ENCODE measurements at regions not wholly inside any gene's neighbourhood (a gene's known extent, or its start where the extent isn't known, plus 50 kb on each side); places are given as distances from the start of the nearest gene placed in this dataset.
"Not testable (repeated sequence)": the region's sequence is repeated elsewhere in the genome, so short reads cannot be mapped to it uniquely, and the experiment has no call there.

DNA sequence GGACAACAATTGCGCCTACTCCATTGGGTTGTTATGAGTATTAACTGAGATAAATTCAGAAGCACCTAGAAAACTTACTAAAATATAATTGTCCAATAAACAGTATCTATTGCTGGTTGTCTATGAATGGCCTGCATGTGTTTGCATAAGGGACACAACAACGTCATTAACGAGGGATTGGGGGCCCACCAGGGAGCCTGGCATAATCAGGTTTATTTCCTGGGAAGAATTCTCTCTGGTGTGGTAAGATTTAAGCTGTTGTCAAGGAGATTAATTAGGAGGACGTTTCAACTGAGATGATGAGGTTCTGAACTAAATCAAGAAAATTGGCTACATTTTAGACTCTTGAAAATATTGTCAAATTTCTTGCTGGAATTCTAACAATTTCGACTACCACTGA lies 176.1 kb upstream of the CDIN1 start:
- DNase-seq (ENCODE audit: low read depth in 3 of 3), result no peak

DNA sequence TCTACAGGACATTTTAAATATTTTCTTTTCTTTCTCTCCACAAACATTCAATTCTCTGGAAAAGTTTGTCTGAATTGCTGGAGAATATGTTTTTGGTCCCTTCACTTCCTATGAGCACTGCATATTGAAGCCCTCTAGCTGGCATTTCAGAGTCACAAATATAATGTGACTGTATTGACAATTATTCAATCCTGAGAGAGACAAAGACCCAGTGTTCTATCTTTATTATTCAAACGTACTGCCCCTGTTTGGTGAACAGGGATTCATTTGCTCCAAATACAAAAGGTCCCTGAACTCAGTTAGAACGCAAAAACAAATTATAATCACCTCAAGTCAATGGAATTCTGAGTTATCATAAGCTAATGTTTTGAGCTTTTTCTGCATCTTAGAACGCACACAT lies 173.1 kb upstream of the CDIN1 start:
- no peak for DNase-seq (ENCODE audit: low read depth in 3 of 3)

DNA sequence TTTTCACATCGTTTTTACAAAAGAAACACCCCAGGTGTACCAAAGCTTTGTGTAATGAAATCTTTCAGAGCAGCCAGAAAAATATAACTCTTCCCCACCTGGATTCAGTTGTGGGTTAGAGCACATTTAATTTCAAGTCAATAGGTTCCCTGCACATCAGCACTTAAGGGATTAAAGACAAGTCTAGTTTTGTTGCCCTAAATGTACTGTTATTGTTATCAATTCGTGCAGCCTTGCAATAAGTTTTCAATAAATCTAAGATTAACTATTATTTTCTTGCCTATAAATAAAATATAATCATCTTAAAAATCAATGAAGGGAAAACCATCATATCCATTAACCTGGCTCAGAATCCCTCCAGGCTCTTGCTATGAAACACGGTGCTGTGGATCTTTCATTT lies 172.5 kb upstream of the CDIN1 start:
- DNase-seq (ENCODE audit: low read depth in 3 of 3), result no peak

DNA sequence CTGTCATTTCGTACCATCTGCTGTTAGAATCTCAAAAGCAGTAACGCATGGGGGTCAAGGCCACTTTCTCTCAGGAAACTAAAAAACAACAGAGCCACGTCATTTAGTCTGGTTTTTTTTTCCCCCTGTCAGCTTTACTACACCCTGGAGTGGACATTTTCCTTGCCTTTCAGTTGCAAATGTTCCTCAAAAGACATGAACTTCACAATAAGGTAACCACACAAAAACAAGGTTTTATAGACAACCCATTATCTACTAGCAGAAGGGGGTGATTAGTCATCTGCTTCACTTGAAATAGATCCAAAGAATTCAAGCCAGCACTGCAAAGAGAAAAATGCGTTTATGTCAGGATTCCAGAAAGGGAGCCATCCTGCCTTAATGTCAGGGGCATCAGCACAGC lies 171.8 kb upstream of the CDIN1 start:
- no peak for DNase-seq (ENCODE audit: low read depth in 3 of 3)

DNA sequence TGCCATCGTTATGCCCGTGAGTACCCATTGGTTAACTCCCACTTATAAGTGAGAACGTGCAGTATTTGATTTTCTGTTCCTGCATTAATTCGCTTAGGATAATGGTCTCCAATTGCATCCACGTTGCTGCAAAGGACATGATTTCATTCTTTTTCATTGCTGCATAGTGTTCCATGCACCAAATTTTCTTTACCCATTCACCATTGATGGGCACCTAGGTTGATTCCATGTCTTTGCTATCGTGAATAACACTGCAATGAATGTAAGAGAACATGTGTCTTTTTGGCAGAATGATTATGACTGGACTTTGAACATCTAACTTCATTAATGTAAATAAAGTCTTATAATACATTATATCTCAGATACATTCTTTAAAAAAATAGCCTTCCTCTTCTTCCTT lies 169.6 kb upstream of the CDIN1 start:
- no peak for DNase-seq (ENCODE audit: low read depth in 3 of 3)

DNA sequence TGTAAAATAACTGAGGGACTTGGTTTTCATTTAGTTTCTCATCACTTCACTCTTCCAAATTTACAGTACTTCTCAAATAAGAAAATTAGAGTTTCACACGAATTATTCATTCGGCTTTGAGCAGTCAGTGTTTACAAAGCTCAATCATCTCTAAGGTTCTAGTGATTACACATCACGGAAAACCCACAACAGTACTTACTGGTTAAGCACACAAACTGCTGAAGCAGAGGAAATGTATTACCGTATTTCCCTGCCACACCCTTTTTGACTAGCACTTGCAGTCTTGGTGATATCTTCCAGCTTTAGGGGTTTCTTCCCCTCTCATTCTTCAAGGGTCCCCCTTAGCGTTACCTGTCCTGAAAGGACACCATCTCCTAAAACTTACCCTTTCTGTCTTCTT lies 164.8 kb upstream of the CDIN1 start:
- no peak for DNase-seq (ENCODE audit: low read depth in 3 of 3)

DNA sequence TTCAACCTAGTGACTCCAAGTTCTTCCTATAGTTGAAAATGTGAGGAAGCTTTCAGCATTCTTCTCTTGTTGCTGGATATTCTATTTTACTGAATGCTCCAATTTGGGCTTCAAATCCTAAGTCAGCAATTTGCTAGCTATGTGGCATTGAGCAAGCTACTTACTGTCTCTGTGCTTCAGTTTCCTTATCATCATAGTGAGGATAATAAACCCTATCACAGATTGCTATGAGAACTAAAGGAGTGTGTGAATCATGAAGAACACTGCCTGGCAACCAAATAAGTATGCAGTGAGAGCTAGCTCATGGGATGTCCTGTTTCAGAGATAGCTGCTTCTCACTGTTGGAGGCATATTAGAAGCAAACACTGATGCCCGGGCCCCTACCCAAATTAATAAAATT lies 163.8 kb upstream of the CDIN1 start:
- DNase-seq (ENCODE audit: low read depth in 3 of 3), result no peak

DNA sequence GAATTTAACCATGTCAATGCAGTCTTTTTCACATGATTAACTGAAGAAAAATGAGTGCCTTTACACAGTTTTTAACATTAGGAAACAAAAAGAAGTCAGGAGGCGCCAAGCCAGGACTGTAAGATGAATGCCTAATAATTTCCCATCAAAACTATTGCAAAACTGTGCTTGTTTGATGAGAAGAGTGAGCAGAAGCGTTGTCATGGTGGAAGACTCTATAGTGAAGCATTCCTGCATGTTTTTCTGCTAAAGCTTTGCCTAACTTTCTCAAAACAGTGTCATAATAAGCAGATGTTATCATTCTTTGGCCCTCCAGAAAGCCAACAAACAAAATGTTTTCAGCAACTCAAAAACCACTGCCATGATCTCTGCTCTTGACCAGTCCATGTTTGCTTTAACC lies 156.8 kb upstream of the CDIN1 start:
- no peak for DNase-seq (ENCODE audit: low read depth in 3 of 3)

DNA sequence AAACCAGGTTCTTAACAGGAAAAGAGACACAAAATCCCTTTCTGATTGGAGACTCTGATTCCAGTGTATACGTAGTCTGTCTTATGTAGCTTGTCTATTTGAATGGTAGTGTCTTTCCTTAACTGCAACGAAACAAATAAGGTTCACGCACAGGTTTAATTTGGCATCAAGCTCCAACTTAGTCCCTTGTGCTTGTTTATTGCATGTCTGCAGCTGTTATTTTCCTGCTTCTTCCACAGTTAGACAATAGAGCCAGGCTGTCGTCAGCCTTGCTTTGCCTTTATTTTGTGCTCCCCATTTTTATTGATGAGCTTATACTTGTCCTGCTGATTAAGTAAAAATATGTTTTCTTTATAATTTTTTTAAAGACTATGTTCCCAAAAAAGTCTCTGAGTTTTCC lies 152.7 kb upstream of the CDIN1 start:
- no peak for DNase-seq (ENCODE audit: low read depth in 3 of 3)

DNA sequence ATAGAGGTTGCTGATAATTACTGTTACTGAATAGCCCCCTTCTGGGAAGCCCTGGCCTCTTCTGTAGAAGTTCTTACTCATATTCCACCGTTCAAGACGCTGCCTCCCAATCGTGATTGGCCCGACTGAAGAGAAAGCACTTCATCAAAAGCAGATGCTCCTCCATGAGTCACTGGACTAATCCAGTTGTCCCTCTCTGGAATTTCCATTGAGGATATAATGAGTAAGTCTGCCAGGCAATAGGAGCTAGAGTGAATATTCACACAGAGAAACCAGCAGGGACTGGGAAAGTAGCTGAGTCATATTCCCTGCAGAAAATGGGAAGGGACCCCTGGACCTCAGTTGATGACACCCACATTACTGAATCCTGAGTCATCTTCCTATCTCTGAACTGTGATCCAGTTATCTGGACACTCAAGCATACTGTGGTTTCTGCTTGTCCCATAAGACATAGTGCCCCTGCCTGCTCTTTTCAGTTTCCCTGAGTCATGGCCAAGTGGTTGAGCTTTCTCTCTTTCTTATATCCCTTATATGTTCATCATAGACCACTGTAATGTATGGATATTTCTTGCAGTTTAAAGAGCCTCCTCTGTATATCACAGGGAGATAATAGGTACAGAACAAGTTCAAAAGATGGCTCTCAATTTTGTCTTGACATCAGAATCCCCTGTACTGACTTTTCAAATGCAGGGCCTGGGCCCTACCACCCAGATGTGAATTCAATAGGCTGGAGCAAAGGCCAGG lies 151.2 kb upstream of the CDIN1 start:
- DNase-seq (ENCODE audit: low read depth in 3 of 3), result no peak

DNA sequence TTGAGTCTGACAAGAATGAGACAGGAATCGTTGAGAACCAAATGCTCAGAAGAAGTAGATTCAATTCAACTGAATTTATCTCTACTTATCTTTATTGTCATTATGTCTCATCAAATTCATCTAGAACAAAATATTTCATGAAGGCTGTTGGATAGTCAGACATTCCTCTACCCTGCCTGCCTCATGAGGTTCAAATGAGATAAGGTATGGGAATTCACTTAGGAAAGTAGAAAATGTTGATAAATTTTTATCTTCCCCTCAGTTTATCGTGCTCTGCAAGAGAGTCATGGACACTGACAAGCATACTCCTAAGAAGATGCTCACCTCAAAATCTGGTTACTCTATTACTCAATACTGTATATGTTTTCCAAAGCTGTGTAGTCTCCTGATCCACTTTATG lies 149.7 kb upstream of the CDIN1 start:
- no peak for DNase-seq (ENCODE audit: low read depth in 3 of 3)

DNA sequence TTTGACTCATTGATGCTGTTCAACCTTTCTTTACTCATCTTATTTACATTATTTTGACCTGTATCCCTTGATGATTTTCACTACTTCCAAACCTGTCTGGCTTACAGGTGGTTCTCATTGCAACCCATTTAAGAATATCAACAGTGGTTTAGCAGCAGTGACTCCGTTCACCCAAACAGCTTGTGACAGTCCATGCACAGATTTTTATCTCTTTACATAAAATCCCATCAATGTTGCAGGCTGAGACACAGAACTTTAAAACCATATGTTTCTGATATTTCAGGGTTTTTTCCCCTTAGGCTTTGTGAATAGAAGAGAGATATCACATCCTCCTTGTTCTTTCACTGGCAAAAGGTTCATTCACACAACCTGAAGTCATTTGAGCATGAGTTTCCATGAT lies 149.1 kb upstream of the CDIN1 start:
- DNase-seq (ENCODE audit: low read depth in 3 of 3), result no peak

DNA sequence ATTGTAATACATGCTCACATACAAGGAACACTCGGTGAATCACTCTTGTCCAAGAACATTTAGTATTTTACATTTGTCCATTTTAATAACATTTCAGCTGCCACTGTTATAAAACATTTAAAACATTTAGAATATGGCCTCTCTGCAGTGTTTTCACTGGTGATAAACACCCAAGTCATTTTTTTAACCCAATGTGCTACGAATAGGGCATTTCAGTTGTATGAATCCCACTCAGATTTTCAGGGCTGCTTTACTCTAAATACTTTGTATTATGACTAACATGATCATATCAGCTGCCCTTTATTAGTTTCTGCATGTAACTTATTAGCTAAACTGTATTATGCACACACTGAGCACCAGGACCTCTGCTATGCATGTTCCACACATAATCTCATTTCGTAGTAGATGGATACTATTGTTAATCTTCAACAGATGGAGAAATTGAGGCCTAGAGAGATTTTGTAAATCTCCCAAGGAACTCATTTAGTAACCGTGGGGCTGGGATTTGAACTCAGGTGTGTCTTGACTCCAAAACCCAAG lies 148.6 kb upstream of the CDIN1 start:
- DNase-seq (ENCODE audit: low read depth in 3 of 3), result no peak

DNA sequence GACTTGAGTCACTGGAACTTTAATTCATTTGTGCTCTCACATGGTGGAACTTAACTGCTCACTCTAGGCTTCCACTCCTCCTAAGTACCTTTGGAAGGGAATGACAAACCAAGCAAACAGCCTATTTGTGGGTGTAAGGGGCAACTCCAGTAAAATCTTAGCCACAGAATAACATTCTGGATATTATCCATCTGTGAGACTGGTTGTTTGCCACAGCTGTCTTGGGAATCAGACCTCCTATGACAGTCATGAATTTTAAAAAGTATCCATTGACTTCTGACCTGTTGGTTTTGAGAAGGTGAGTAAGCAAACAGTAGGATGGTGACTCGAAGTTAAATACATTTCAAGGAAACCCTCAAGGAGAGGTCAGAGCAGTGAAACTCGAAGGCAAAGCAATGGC lies 147.3 kb upstream of the CDIN1 start:
- no peak for DNase-seq (ENCODE audit: low read depth in 3 of 3)

DNA sequence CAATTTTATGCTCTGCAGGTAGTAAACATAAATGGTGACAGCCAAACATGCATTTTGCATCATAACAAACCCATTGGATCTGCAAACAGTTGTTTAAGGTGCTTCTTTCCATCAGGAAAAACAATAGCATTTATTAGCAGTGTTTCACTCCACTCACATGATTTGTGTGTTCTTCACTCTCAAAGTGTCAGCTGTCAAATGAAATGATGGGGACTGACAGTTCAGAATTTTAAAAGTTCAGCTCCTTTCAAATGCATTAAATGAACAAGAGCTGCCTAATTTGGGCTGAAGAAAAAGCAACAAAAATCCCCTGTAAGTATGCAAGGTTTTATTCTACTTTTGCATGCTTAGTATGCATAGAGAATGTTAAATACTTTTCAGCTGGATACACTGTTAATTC lies 145.2 kb upstream of the CDIN1 start:
- DNase-seq (ENCODE audit: low read depth in 3 of 3), result no peak

DNA sequence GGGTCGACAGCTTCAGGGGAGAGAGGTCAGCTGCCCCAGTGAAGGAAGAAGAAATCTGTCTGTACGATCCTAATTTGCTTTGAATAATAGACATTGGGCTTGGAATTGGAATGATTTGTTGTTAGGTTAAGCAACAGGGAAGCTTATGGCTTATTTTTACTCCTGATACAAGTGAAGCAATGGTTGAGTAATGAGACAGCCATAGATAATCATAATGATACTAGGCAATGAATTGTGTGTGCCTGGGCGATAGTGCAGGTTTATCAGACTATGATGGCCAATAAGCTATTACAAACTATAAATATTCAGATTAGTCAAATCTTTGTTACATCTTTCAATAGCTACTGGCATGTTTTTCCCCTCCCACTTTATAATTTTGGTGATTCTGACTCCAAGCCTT lies 140.9 kb upstream of the CDIN1 start:
- no peak for DNase-seq (ENCODE audit: low read depth in 3 of 3)

DNA sequence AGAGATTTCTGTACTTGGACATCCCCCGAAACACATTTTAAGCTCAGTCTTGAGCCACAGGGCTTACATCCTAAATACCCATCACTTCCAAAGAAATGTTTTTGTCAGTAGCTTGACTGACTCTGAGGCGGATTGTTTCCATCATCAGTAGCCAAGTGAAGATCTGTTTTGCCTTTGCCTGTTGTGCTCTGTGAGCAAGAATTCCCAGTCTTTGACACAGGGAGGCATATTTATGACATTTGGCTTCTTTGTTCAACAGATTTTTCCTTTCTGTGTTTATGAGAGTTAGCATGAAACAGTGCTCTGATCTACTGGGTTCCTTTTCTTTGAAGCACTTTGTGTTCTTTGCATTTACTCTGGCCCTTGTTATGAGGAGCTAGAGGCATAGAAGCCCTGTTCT lies 132.1 kb upstream of the CDIN1 start:
- no peak for DNase-seq (ENCODE audit: low read depth in 3 of 3)

DNA sequence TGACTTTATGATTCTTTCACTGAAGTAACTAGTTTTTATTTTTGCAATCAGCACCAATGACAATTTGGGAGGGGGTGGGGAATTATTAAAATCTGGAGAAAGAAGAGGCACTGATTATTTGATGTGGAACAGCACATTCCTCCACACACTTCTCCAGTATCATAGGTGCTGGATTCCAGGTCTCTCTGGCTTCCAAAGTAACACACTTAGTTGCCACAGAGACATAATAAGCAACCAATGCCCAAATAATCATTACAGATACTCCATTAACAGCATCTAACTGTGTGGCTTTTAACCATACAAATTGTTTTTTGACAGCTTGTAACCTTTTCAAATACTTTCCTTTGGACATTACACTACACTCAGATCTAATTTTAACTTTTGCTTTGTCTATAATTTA lies 131.0 kb upstream of the CDIN1 start:
- DNase-seq (ENCODE audit: low read depth in 3 of 3), result no peak

DNA sequence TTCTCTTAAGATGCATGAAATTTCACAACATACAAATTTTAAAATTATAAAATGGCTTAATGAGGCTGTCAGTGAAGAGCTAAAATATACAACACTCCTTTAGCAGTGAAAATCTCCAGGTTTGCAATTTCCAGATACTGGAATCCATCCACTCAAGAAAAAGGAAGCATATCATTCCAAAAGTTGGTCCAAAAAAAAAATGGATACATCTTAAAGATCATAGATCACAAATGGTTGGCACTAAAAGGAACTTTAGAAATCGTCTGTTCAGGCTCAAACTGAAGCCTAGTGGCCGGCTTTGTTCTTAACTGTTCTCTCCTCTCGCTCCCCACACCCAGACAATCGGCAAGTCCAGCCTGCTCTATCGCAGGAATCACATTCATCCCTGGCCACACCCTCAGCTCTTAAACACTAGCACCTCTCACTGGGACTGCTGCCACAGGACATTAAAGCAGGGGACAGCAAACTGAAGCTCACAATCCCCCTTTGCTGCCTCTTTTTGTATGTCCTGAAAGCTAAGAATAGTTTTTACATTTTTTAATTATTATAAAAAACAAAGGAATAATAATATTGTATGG lies 130.3 kb upstream of the CDIN1 start:
- DNase-seq (ENCODE audit: low read depth in 3 of 3), result no peak

DNA sequence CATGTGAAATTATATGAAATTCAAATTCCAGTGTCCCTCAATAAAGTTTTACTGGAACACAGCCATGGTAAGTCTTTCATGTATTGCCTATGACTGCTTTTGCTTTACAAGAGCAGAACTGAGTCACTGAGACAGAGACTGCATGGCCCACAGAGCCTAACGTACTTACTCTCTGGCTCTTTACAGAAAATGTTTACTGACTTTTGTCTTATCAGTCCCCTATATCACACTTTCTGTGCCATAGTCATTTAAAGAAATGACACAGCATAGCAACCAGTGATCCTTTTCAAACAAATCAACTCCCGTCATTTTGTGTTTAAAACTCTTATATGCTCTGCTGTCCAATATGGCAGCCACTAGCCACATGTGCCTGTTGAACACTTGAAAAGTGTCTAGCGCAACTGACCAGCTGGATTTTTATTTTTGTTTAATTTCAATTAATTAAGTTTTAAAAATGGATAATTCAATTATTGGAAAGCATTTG lies 129.7 kb upstream of the CDIN1 start:
- DNase-seq (ENCODE audit: low read depth in 3 of 3), result no peak

DNA sequence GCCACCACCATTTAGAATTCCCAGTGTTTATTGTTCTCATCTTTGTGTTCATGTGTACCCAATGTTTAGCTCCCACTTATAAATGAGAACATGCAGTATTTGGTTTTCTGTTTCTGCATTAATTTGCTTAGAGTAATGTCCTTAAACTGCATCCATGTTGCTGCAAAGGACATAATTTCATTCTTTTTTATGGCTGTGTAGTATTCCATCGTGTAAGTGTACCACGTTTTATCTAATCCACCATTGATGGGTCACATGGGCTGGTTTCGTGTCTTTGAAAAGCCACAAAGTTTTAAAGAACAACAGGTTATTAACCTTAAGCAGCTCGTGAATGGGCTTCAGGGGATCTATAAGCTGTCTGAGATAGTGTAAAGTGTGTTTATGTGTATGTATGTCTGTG lies 125.2 kb upstream of the CDIN1 start:
- DNase-seq (ENCODE audit: low read depth in 3 of 3), result not testable (repeated sequence)

DNA sequence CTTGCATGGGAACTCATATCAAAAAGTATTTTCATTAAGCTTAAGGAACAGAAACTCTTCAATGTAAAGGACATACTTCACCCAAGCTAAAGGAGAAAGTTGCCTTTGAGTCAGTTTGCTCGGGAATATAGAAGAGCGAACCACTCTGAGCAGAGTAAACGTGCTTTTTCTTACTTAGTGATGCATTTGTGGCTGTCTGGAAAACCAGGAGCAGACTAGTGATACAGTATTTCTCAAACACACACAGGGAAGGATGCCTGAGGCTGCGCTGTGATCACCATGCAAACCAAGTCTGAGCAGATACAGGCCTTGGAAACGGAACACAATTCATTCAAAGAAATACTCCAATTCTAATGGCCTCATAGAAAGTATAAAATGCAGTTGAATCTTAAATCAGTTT lies 121.0 kb upstream of the CDIN1 start:
- DNase-seq (ENCODE audit: low read depth in 3 of 3), result no peak

DNA sequence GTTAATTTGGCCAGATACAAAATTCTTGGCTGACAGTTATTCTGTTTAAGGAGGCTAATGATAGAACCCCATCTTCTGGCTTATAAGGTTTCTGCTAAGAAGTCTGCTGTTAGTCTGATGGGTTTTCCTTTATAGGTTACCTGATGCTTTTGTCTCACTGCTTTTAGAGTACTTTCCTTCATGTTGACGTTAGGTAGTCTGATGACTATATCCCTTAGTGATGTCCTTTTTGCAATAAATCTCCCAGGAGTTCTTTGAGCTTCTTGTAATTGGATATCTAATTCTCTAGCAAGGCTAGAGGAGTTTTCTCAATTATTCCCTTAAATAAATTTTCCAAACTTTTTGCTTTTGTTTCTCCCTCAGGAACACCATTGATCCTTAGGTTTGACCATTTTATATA lies 114.1 kb upstream of the CDIN1 start:
- no peak for DNase-seq (ENCODE audit: low read depth in 3 of 3)

DNA sequence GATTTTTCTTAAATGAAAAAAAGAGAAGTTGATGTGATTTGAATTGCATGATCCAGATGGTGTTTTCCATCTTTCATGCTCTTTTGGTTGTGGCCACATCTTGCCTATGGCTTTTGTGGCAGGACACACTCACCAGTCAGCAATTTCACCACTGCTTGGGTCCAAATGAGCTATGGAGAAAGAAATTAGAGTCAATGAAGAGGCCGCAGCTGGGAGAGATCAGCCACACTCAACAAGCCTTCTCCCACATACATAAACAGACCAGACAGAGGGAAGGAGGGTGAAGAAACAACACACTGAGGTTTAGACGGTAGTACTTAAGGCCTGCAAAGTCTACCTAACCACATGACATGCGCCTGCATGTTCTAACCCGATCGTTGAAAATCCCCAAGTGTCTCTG lies 110.7 kb upstream of the CDIN1 start:
- DNase-seq (ENCODE audit: low read depth in 3 of 3), result no peak

All from stimulated activated CD4-positive, alpha-beta T cell treated with anti-CD3 and anti-CD28 coated beads, TNF-alpha, amount 100 ng/mL, for 4 hours (primary cell).